ENCODE measurements at regions not wholly inside any gene's neighbourhood (a gene's known extent, or its start where the extent isn't known, plus 50 kb on each side); places are given as distances from the start of the nearest gene placed in this dataset.

DNA sequence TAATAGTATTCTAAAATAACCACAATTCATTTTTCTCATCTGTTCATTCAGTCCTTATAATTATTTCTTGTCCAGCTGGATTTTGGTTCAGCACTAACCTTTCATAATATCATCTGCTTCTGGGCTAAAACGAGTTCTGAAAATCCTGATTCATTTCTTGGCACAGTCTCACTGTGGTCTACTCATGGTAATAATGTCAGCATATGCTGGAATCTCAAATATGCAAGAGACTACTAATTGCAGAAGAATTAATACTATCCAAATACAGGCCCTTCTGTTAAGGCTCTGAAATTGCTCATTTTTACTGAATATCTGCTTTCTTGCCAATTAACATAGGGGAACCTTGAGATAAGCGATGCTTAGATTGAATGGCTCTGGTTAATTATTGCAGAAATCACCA, 597.1 kb downstream of the RPL10L start:
- no peak for TF ChIP-seq CTCF (IDR thresholded peaks at IDR 0.05; ENCODE audit: low read depth, low read length)
- DNase-seq (ENCODE audit: low read depth, low spot score) = peak; percentile 85
- H3K4me3 ChIP-seq (ENCODE audit: low read depth, low read length) = no peak overlapping the region
- in situ Hi-C loops (cut with HindIII; ENCODE audit: low sequenced_read_pairs) = no loop called here

DNA sequence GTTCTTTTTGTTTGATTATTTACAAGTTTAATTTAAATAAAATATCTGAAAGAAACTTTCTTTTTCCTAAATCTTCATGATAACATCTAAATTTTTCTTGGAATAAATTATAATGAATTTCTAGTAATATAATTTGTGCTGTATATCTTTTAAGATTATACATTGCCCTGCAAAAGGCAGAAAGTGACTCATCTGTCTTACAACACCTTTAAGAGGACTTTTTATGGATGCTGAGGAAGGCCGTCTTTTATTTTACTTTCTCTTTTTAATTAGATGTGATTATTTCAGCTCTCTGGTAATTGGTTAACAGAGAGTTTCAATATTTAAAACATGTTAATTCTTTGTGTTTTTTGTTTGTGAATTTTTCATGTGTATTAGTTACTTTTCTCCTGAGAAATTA, 598.4 kb downstream of the RPL10L start:
- in situ Hi-C loops (cut with HindIII; ENCODE audit: low sequenced_read_pairs) = no loop called here
- no peak for DNase-seq (ENCODE audit: low read depth, low spot score)
- no peak for TF ChIP-seq CTCF (IDR thresholded peaks at IDR 0.05; ENCODE audit: low read depth, low read length)
- H3K4me3 ChIP-seq (ENCODE audit: low read depth, low read length) = no peak overlapping the region

DNA sequence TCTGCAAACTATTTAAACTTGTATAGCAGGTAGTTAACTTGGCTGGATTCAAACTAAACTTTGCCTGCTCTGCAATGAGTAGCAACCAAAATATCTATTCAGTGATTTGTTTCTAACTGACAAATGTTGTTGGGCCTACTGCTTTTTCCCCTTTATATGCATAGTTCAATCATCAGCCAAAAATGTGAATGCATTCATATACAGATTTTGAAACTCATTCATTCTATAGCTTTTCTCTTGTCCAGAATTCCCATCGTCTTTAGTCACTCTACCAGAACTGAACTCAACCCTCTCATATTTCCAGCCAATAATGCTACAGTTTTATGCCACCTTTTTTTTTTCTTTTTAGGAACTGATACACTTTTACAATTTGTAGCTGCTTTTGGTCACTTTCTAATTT, 599.8 kb downstream of the RPL10L start:
- TF ChIP-seq CTCF (IDR thresholded peaks at IDR 0.05; ENCODE audit: low read depth, low read length) = no peak
- DNase-seq (ENCODE audit: low read depth, low spot score) = no peak
- in situ Hi-C loops (cut with HindIII; ENCODE audit: low sequenced_read_pairs) = no loop called here
- no peak overlapping the region for H3K4me3 ChIP-seq (ENCODE audit: low read depth, low read length)

GRCh38 chr14:46048127-46048526, 603.5 kb downstream of the RPL10L start:
- TF ChIP-seq CTCF (IDR thresholded peaks at IDR 0.05; ENCODE audit: low read depth, low read length) = peak; percentile 43
- H3K4me3 ChIP-seq (ENCODE audit: low read depth, low read length) = no peak overlapping the region
- DNase-seq (ENCODE audit: low read depth, low spot score) = peak; percentile 49
- in situ Hi-C loops (cut with HindIII; ENCODE audit: low sequenced_read_pairs) = no loop called here

GRCh38 chr14:46036099-46036498, 615.5 kb downstream of the RPL10L start:
- in situ Hi-C loops (cut with HindIII; ENCODE audit: low sequenced_read_pairs) = no loop called here
- H3K4me3 ChIP-seq (ENCODE audit: low read depth, low read length) = no peak overlapping the region
- no peak for TF ChIP-seq CTCF (IDR thresholded peaks at IDR 0.05; ENCODE audit: low read depth, low read length)
- DNase-seq (ENCODE audit: low read depth, low spot score) = no peak

DNA sequence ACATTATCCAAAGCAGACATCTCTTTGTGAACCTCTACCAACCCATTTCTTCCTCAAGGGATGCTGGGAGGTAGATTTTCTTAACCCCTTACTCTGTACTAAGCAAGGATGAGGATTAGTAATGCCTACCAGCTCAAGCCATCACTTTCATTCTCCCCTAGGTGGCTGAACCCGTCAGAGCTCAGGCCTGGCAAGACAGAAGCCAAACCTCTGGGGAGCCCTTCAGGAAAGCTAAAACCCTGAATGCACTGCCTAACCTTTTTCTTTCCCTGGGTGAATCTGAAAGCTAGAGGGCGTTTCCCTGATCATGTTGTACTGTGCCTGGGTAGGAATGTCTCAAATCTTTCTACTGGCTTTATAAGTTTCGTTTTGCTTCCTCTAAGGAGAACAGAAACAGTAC, 617.3 kb downstream of the RPL10L start:
- TF ChIP-seq CTCF (IDR thresholded peaks at IDR 0.05; ENCODE audit: low read depth, low read length) = no peak
- in situ Hi-C loops (cut with HindIII; ENCODE audit: low sequenced_read_pairs) = no loop called here
- no peak overlapping the region for H3K4me3 ChIP-seq (ENCODE audit: low read depth, low read length)
- no peak for DNase-seq (ENCODE audit: low read depth, low spot score)

- in situ Hi-C loops (cut with HindIII; ENCODE audit: low sequenced_read_pairs) = no loop called here
- H3K4me3 ChIP-seq (ENCODE audit: low read depth, low read length) = no peak overlapping the region
These were observed 632.6 kb downstream of the RPL10L start for GRCh38 chr14:46018846-46019420.

More at GRCh38 chr14:46018846-46019420, 632.6 kb downstream of the RPL10L start:
- no peak for DNase-seq (ENCODE audit: low read depth, low spot score)
- no peak for TF ChIP-seq CTCF (IDR thresholded peaks at IDR 0.05; ENCODE audit: low read depth, low read length)
